PC-3 (cell line): ENCODE measurements at regions not wholly inside any gene's neighbourhood (a gene's known extent, or its start where the extent isn't known, plus 50 kb on each side); places are given as distances from the start of the nearest gene placed in this dataset.

Source experiments
- EZH2 ChIP-seq: fragments of 300-600 bp; sonication (generic); IDR thresholded peaks from one replicate; pipeline ENCODE4 v1.6.1; 2017; ENCODE audit warnings: antibody characterized with exemption, mild to moderate bottlenecking, low read length; ENCODE audit not compliant: unreplicated experiment
- EZH2phosphoT487 ChIP-seq: fragments of 300-600 bp; sonication (generic); IDR thresholded peaks from 2 replicates; pipeline ENCODE4 v1.6.1; 2018; ENCODE audit warnings: mild to moderate bottlenecking, antibody characterized with exemption, low read length, borderline replicate concordance
- TF ChIP-seq, protein P1 (sequence below): fragments of 300-600 bp; sonication (generic); conservative IDR thresholded peaks from 2 replicates; pipeline ENCODE4 v1.5.1; 2017; ENCODE audit warnings: antibody characterized with exemption, low read depth, mild to moderate bottlenecking, low read length

DNA sequence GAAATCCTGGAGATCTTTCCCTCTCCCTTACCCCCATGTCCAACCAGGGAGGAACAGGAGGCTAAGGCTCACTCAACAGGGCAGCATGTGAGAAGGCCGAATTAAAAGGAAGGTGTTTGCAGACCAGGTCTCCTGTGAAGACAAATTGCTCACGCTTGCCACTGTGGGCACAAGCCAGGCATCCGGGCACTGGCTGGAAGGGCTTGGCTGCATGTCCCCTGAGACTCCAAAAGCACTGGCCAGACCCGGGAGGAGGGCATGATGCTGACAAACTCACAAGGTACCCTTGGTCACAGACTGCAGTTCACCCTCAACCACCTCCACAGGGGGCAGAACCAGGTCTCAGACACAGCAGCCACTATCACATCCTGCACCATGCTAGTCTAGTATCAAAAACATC, 113.7 kb upstream of the NSMCE3 start:
- TF ChIP-seq, protein P1, sequence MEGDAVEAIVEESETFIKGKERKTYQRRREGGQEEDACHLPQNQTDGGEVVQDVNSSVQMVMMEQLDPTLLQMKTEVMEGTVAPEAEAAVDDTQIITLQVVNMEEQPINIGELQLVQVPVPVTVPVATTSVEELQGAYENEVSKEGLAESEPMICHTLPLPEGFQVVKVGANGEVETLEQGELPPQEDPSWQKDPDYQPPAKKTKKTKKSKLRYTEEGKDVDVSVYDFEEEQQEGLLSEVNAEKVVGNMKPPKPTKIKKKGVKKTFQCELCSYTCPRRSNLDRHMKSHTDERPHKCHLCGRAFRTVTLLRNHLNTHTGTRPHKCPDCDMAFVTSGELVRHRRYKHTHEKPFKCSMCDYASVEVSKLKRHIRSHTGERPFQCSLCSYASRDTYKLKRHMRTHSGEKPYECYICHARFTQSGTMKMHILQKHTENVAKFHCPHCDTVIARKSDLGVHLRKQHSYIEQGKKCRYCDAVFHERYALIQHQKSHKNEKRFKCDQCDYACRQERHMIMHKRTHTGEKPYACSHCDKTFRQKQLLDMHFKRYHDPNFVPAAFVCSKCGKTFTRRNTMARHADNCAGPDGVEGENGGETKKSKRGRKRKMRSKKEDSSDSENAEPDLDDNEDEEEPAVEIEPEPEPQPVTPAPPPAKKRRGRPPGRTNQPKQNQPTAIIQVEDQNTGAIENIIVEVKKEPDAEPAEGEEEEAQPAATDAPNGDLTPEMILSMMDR = no peak
- TF ChIP-seq EZH2 = no peak
- TF ChIP-seq EZH2phosphoT487 = no peak
